ENCODE measurements at regions not wholly inside any gene's neighbourhood (a gene's known extent, or its start where the extent isn't known, plus 50 kb on each side); places are given as distances from the start of the nearest gene placed in this dataset.

DNA sequence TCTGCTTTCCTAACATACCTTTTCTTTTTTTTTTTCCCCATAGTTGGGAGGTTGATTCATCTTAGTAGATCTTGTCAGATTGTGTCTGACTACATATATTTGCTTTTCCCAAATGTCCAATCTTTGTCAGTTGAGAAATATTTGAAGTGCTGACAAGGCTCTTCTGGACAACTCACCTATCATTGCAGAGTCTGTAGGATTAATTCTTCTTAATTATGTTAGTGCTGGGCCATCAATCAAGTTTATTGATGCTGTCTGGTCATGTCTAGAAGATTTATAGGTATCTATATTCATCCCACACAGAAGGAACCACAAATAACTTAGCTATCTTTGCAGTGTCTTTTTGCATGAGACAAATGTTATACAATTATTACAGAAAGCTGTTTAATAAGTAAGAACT is 310.6 kb downstream of the ACTR3B start:
- TF ChIP-seq POLR2A (IDR thresholded peaks at IDR 0.05), result no peak
- TF ChIP-seq, protein P1, sequence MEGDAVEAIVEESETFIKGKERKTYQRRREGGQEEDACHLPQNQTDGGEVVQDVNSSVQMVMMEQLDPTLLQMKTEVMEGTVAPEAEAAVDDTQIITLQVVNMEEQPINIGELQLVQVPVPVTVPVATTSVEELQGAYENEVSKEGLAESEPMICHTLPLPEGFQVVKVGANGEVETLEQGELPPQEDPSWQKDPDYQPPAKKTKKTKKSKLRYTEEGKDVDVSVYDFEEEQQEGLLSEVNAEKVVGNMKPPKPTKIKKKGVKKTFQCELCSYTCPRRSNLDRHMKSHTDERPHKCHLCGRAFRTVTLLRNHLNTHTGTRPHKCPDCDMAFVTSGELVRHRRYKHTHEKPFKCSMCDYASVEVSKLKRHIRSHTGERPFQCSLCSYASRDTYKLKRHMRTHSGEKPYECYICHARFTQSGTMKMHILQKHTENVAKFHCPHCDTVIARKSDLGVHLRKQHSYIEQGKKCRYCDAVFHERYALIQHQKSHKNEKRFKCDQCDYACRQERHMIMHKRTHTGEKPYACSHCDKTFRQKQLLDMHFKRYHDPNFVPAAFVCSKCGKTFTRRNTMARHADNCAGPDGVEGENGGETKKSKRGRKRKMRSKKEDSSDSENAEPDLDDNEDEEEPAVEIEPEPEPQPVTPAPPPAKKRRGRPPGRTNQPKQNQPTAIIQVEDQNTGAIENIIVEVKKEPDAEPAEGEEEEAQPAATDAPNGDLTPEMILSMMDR (IDR thresholded peaks at IDR 0.05), result no peak
